PC-3 (cell line): ENCODE measurements at regions not wholly inside any gene's neighbourhood (a gene's known extent, or its start where the extent isn't known, plus 50 kb on each side); places are given as distances from the start of the nearest gene placed in this dataset.

Experiments
- ATAC-seq: fragments of 200-7000 bp; cut with Tn5 transposase; 2 replicates; pipeline ENCODE4 v1.9.1; 2020; ENCODE audit warnings: mild to moderate bottlenecking, moderate library complexity
- BruUV-seq: library from RNA; stranded (reverse); fragments of 400-500 nt; replicated peaks from 2 replicates; lab custom pipeline; 2021; lab: Mats Ljungman, UMichigan
- CTCF ChIA-PET: fragments of 300-600 bp; sonication (Branson Sonifier 250); formaldehyde crosslinking; loops from one replicate; lab custom pipeline; 2022; ENCODE audit warnings: antibody characterized with exemption; lab: Charles Lee
- POLR2A ChIA-PET: fragments of 300-600 bp; sonication (Branson Sonifier 250); formaldehyde crosslinking; loops from one replicate; lab custom pipeline; 2022; ENCODE audit warnings: antibody characterized with exemption; ENCODE audit not compliant: unreplicated experiment; lab: Charles Lee
- DNase-seq: peaks from one replicate; pipeline ENCODE4 v3.0.0-alpha.2; 2015
- H2AFZ ChIP-seq: fragments of 300-600 bp; sonication (generic); 2 replicates; pipeline ENCODE4 v1.6.0; 2016; ENCODE audit warnings: antibody characterized with exemption, low read length
- H3F3A ChIP-seq: fragments of 300-600 bp; sonication (generic); one replicate; pipeline ENCODE4 v1.6.0; 2017; ENCODE audit warnings: antibody characterized with exemption, low read length, control low read depth, mild to moderate bottlenecking; ENCODE audit not compliant: unreplicated experiment
- H3K27ac ChIP-seq: fragments of 300-600 bp; sonication (generic); 2 replicates; pipeline ENCODE4 v1.5.1; 2016; ENCODE audit warnings: mild to moderate bottlenecking, low read length
- H3K27me3 ChIP-seq: fragments of 300-600 bp; sonication (generic); 2 replicates; pipeline ENCODE4 v1.6.1; 2016; ENCODE audit warnings: low read length, mixed read lengths
- H3K36me3 ChIP-seq: fragments of 300-600 bp; sonication (generic); 2 replicates; pipeline ENCODE4 v1.6.1; 2016; ENCODE audit warnings: low read depth, mixed run types, low read length, mixed read lengths
- H3K4me1 ChIP-seq: fragments of 300-600 bp; sonication (generic); 2 replicates; pipeline ENCODE4 v1.5.1; 2016; ENCODE audit warnings: low read length; ENCODE audit not compliant: insufficient read depth
- H3K4me2 ChIP-seq: fragments of 300-600 bp; sonication (generic); 2 replicates; pipeline ENCODE4 v1.6.0; 2016; ENCODE audit warnings: low read length
- H3K4me3 ChIP-seq: fragments of 300-600 bp; sonication (generic); 2 replicates; pipeline ENCODE4 v1.5.1; 2016; ENCODE audit warnings: mild to moderate bottlenecking, low read length, mixed read lengths
- H3K79me2 ChIP-seq: fragments of 300-600 bp; sonication (generic); 2 replicates; pipeline ENCODE4 v1.6.1; 2017; ENCODE audit warnings: low read length, mixed read lengths
- H3K9ac ChIP-seq: fragments of 300-600 bp; sonication (generic); 2 replicates; pipeline ENCODE4 v1.6.0; 2016; ENCODE audit warnings: mild to moderate bottlenecking, low read length
- H3K9me2 ChIP-seq: fragments of 300-600 bp; sonication (generic); replicated peaks from 2 replicates; pipeline ENCODE4 v1.6.1; 2016; ENCODE audit warnings: mixed run types, low read length, mixed read lengths
- H3K9me3 ChIP-seq: fragments of 300-600 bp; sonication (generic); 2 replicates; pipeline ENCODE4 v1.6.1; 2016; ENCODE audit warnings: low read length, mixed read lengths
- H4K20me1 ChIP-seq: fragments of 300-600 bp; sonication (generic); 2 replicates; pipeline ENCODE4 v1.6.1; 2016; ENCODE audit warnings: low read length, mixed read lengths
- CTCF ChIP-seq: fragments of 300-600 bp; sonication (generic); conservative IDR thresholded peaks from 2 replicates; pipeline ENCODE4 v1.5.1; 2017; ENCODE audit warnings: antibody characterized with exemption, low read depth, mild to moderate bottlenecking, low read length
- EZH2 ChIP-seq: fragments of 300-600 bp; sonication (generic); IDR thresholded peaks from one replicate; pipeline ENCODE4 v1.6.1; 2017; ENCODE audit warnings: antibody characterized with exemption, mild to moderate bottlenecking, low read length; ENCODE audit not compliant: unreplicated experiment
- EZH2phosphoT487 ChIP-seq: fragments of 300-600 bp; sonication (generic); IDR thresholded peaks from 2 replicates; pipeline ENCODE4 v1.6.1; 2018; ENCODE audit warnings: mild to moderate bottlenecking, antibody characterized with exemption, low read length, borderline replicate concordance
- intact Hi-C: fragments of 100-400 bp; cut with micrococcal nuclease; formaldehyde crosslinking; loops from 2 replicates; pipeline ENCODE4 v1.9.0; 2023

- TF ChIP-seq EZH2phosphoT487 (no peak), EZH2 (no peak), CTCF (no peak)
- no peaks in the 10 kb centered on the region for H3F3A ChIP-seq
- no peak overlapping the region for H3K4me3 ChIP-seq
- no peaks in the 10 kb centered on the region for H3K36me3 ChIP-seq
- no peak overlapping the region for H3K4me2 ChIP-seq
- ChIA-PET CTCF (no interaction called here), POLR2A (no interaction called here)
- no peaks in the 10 kb centered on the region for H4K20me1 ChIP-seq
- no peaks in the 10 kb centered on the region for H3K4me1 ChIP-seq
- no peaks in the 10 kb centered on the region for H3K9me3 ChIP-seq
- ATAC-seq, result no peak
- H3K79me2 ChIP-seq, result no peaks in the 10 kb centered on the region
- DNase-seq, result no peak
- H3K9me2 ChIP-seq, result no peaks in the 10 kb centered on the region
- intact Hi-C loops, result no loop called here
- H2AFZ ChIP-seq, result no peak overlapping the region
- no peak overlapping the region for H3K9ac ChIP-seq
- no TSS peak for BruUV-seq
- H3K27me3 ChIP-seq, result no peaks in the 10 kb centered on the region
- no peak overlapping the region for H3K27ac ChIP-seq
Measured at GRCh38 chr19:30284885-30285284, 87.3 kb upstream of the ZNF536 start.

- H2AFZ ChIP-seq, result no peak overlapping the region
- POLR2A ChIA-PET, result no interaction called here
- CTCF ChIA-PET, result no interaction called here
- no peak for TF ChIP-seq CTCF
- no peak for TF ChIP-seq EZH2phosphoT487
- TF ChIP-seq EZH2, result no peak
- H3K9ac ChIP-seq, result no peak overlapping the region
- intact Hi-C loops, result no loop called here
- H3K4me1 ChIP-seq, result no peaks in the 10 kb centered on the region
- H3K36me3 ChIP-seq, result no peaks in the 10 kb centered on the region
- no peaks in the 10 kb centered on the region for H3F3A ChIP-seq
- no peak overlapping the region for H3K27ac ChIP-seq
- DNase-seq, result no peak
- no peaks in the 10 kb centered on the region for H3K79me2 ChIP-seq
- no peaks in the 10 kb centered on the region for H4K20me1 ChIP-seq
- no peak overlapping the region for H3K4me2 ChIP-seq
- no TSS peak for BruUV-seq
- H3K27me3 ChIP-seq, result no peaks in the 10 kb centered on the region
- no peaks in the 10 kb centered on the region for H3K9me2 ChIP-seq
- no peaks in the 10 kb centered on the region for H3K9me3 ChIP-seq
- no peak for ATAC-seq
- H3K4me3 ChIP-seq, result no peak overlapping the region
Measured at GRCh38 chr19:30286378-30286777, 85.8 kb upstream of the ZNF536 start.

- Histone ChIP-seq H3K4me1 (no peaks in the 10 kb centered on the region), H3K4me2 (no peak overlapping the region), H3K9me2 (no peaks in the 10 kb centered on the region), H3K36me3 (no peaks in the 10 kb centered on the region), H3F3A (no peaks in the 10 kb centered on the region), H2AFZ (no peak overlapping the region), H3K9ac (no peak overlapping the region), H4K20me1 (no peaks in the 10 kb centered on the region), H3K27ac (no peak overlapping the region), H3K27me3 (no peaks in the 10 kb centered on the region), H3K9me3 (no peaks in the 10 kb centered on the region), H3K4me3 (no peak overlapping the region), H3K79me2 (no peaks in the 10 kb centered on the region)
- no peak for ATAC-seq
- POLR2A ChIA-PET, result no interaction called here
- intact Hi-C loops, result no loop called here
- TF ChIP-seq EZH2 (no peak), CTCF (no peak), EZH2phosphoT487 (no peak)
- BruUV-seq, result no TSS peak
- DNase-seq, result no peak
- CTCF ChIA-PET, result no interaction called here
Measured at GRCh38 chr19:30287259-30287658, 84.9 kb upstream of the ZNF536 start.
